WTC11 (cell line): ENCODE measurements at regions not wholly inside any gene's neighbourhood (a gene's known extent, or its start where the extent isn't known, plus 50 kb on each side); places are given as distances from the start of the nearest gene placed in this dataset.

Experiments used
- ATAC-seq: fragments of 200-7000 bp; cut with Tn5 transposase; 2 replicates; pipeline ENCODE4 v1.10.0; 2021; ENCODE audit warnings: mild to moderate bottlenecking, moderate library complexity
- CTCF ChIA-PET: fragments of 300-600 bp; sonication (Branson Sonifier 250); formaldehyde crosslinking; loops from one replicate; lab custom pipeline; 2021; ENCODE audit warnings: antibody characterized with exemption; lab: Charles Lee
- POLR2A ChIA-PET: fragments of 350-600 bp; sonication (Branson Sonifier 250); formaldehyde crosslinking; loops from one replicate; lab custom pipeline; 2021; ENCODE audit warnings: antibody characterized with exemption; lab: Charles Lee
- DNase-seq: peaks from one replicate; pipeline ENCODE4 v3.0.0; 2021; ENCODE audit warnings: low spot score
- H3K27ac Mint-ChIP-seq: 2 replicates; pipeline ENCODE4 v1.8.0; 2021; ENCODE audit warnings: mixed read lengths
- H3K27me3 Mint-ChIP-seq: 2 replicates; pipeline ENCODE4 v1.8.0; 2021; ENCODE audit warnings: low read depth, mild to moderate bottlenecking, moderate library complexity, mixed read lengths
- H3K36me3 Mint-ChIP-seq: 2 replicates; pipeline ENCODE4 v1.8.0; 2021; ENCODE audit warnings: mixed read lengths
- H3K4me1 Mint-ChIP-seq: 2 replicates; pipeline ENCODE4 v1.8.0; 2022; ENCODE audit warnings: mixed read lengths
- H3K4me3 Mint-ChIP-seq: 2 replicates; pipeline ENCODE4 v1.8.0; 2021; ENCODE audit warnings: mild to moderate bottlenecking, moderate library complexity, mixed read lengths
- H3K9me3 Mint-ChIP-seq: 2 replicates; pipeline ENCODE4 v1.8.0; 2021; ENCODE audit warnings: mixed read lengths
- AFF4 ChIP-seq: sonication (generic); formaldehyde crosslinking; IDR thresholded peaks from 2 replicates; pipeline ENCODE4 v1.8.1; 2023; ENCODE audit warnings: mild to moderate bottlenecking, missing genetic modification reagents, borderline replicate concordance
- CBFB ChIP-seq: sonication (generic); formaldehyde crosslinking; IDR thresholded peaks from 2 replicates; pipeline ENCODE4 v1.8.1; 2022; ENCODE audit warnings: mild to moderate bottlenecking, low read depth, missing genetic modification reagents
- EMX1 ChIP-seq: fragments of 250-450 bp; sonication (Bioruptor Pico); IDR thresholded peaks from 2 replicates; pipeline ENCODE4 v1.8.0; 2021; ENCODE audit warnings: mild to moderate bottlenecking
- FOXJ3 ChIP-seq: sonication (generic); formaldehyde crosslinking; IDR thresholded peaks from 2 replicates; pipeline ENCODE4 v1.9.0; 2021; ENCODE audit warnings: missing genetic modification reagents, mild to moderate bottlenecking, borderline replicate concordance
- GRHL2 ChIP-seq: fragments of 250-450 bp; sonication (Bioruptor Pico); IDR thresholded peaks from 2 replicates; pipeline ENCODE4 v1.8.0; 2022; ENCODE audit warnings: mild to moderate bottlenecking, moderate library complexity; ENCODE audit not compliant: insufficient replicate concordance, severe bottlenecking
- GTF2I ChIP-seq: fragments of 250-450 bp; sonication (Bioruptor Pico); conservative IDR thresholded peaks from 2 replicates; pipeline ENCODE4 v1.4.0; 2021; ENCODE audit warnings: mild to moderate bottlenecking
- NFYB ChIP-seq: sonication (generic); formaldehyde crosslinking; conservative IDR thresholded peaks from 2 replicates; pipeline ENCODE4 v1.8.0; 2022; ENCODE audit warnings: low read depth, missing genetic modification reagents
- NR1H2 ChIP-seq: sonication (generic); formaldehyde crosslinking; IDR thresholded peaks from 2 replicates; pipeline ENCODE4 v1.9.0; 2021; ENCODE audit warnings: mild to moderate bottlenecking, moderate library complexity, missing genetic modification reagents
- TEAD1 ChIP-seq: sonication (generic); formaldehyde crosslinking; IDR thresholded peaks from 2 replicates; pipeline ENCODE4 v1.8.0; 2022; ENCODE audit warnings: mild to moderate bottlenecking, missing genetic modification reagents
- USF1 ChIP-seq: sonication (generic); formaldehyde crosslinking; IDR thresholded peaks from 2 replicates; pipeline ENCODE4 v1.8.0; 2022; ENCODE audit warnings: mild to moderate bottlenecking, missing genetic modification reagents
- ZBTB43 ChIP-seq: sonication (generic); formaldehyde crosslinking; IDR thresholded peaks from 2 replicates; pipeline ENCODE4 v1.8.1; 2023; ENCODE audit warnings: mild to moderate bottlenecking, missing genetic modification reagents
- ZMAT4 ChIP-seq: fragments of 250-450 bp; sonication (Bioruptor Pico); IDR thresholded peaks from 2 replicates; pipeline ENCODE4 v1.9.0; 2021; ENCODE audit warnings: mild to moderate bottlenecking
- ZNF138 ChIP-seq: sonication (generic); formaldehyde crosslinking; conservative IDR thresholded peaks from 2 replicates; pipeline ENCODE4 v1.8.1; 2022; ENCODE audit warnings: mild to moderate bottlenecking, moderate library complexity, missing genetic modification reagents
- ZNF263 ChIP-seq: sonication (generic); formaldehyde crosslinking; IDR thresholded peaks from 2 replicates; pipeline ENCODE4 v1.8.1; 2022; ENCODE audit warnings: low read depth, mild to moderate bottlenecking, moderate library complexity, missing genetic modification reagents
- ZNF281 ChIP-seq: sonication (generic); formaldehyde crosslinking; IDR thresholded peaks from 2 replicates; pipeline ENCODE4 v1.8.0; 2023; ENCODE audit warnings: mild to moderate bottlenecking, missing genetic modification reagents
- ZNF396 ChIP-seq: fragments of 250-450 bp; sonication (Bioruptor Pico); IDR thresholded peaks from 2 replicates; pipeline ENCODE4 v1.8.0; 2021; ENCODE audit warnings: mild to moderate bottlenecking, moderate library complexity, borderline replicate concordance
- ZNF416 ChIP-seq: fragments of 250-450 bp; sonication (Bioruptor Pico); IDR thresholded peaks from 2 replicates; pipeline ENCODE4 v1.9.0; 2021; ENCODE audit warnings: mild to moderate bottlenecking, inconsistent platforms

GRCh38 chr12:91778938-91779400 is 366.7 kb downstream of the BTG1 start (continued):
- TF ChIP-seq ZNF263 (CRISPR knock-in tag) = no peak

GRCh38 chr12:91778091-91778832 is 367.4 kb downstream of the BTG1 start:
- no peak overlapping the region for H3K27ac Mint-ChIP-seq
- DNase-seq (no peak), ATAC-seq (no peak)
- CTCF ChIA-PET = interaction anchor here (1.3 kb wide), 1 partner anchor 33 kb away, joined by 4 read pairs; no protein-coding TSS in a partner anchor
- H3K4me3 Mint-ChIP-seq = no peak overlapping the region
- POLR2A ChIA-PET = no interaction called here
- H3K9me3 Mint-ChIP-seq = peaks cover 12% of the 10 kb centered on the region
- no peaks in the 10 kb centered on the region for H3K36me3 Mint-ChIP-seq
- peaks cover 8% of the 10 kb centered on the region; the same call in 1 of the 2 replicates for H3K4me1 Mint-ChIP-seq
- H3K27me3 Mint-ChIP-seq = no peaks in the 10 kb centered on the region
- TF ChIP-seq NFYB (CRISPR knock-in tag) = no peak
- no peak for TF ChIP-seq AFF4 (CRISPR knock-in tag)
- TF ChIP-seq ZBTB43 (CRISPR knock-in tag) = no peak
- no peak for TF ChIP-seq USF1 (CRISPR knock-in tag)
- no peak for TF ChIP-seq TEAD1 (CRISPR knock-in tag)
- no peak for TF ChIP-seq GTF2I (CRISPR knock-in tag)
- TF ChIP-seq NR1H2 (CRISPR knock-in tag) = no peak
- TF ChIP-seq ZNF416 (CRISPR knock-in tag) = no peak
- no peak for TF ChIP-seq ZMAT4
- no peak for TF ChIP-seq ZNF281 (CRISPR knock-in tag)
- no peak for TF ChIP-seq FOXJ3
- TF ChIP-seq ZNF263 (CRISPR knock-in tag) = no peak
- TF ChIP-seq ZNF138 (CRISPR knock-in tag) = no peak
- TF ChIP-seq CBFB (CRISPR knock-in tag) = no peak
- TF ChIP-seq ZNF396 (CRISPR knock-in tag) = no peak
- no peak for TF ChIP-seq GRHL2 (CRISPR knock-in tag)
- no peak for TF ChIP-seq EMX1 (CRISPR knock-in tag)
